ENCODE measurements at regions not wholly inside any gene's neighbourhood (a gene's known extent, or its start where the extent isn't known, plus 50 kb on each side); places are given as distances from the start of the nearest gene placed in this dataset.

GRCh38 chr1:30371888-30372791 is 351.2 kb downstream of the MATN1 start:
- H3K4me3 ChIP-seq (ENCODE audit: low read depth, low read length) = no peak overlapping the region

GRCh38 chr1:30371179-30371788 is 352.1 kb downstream of the MATN1 start:
- no peak overlapping the region for H3K4me3 ChIP-seq (ENCODE audit: low read depth, low read length)
- no peak for TF ChIP-seq CTCF (IDR thresholded peaks at IDR 0.05; ENCODE audit: low read depth, low read length)

More at GRCh38 chr1:30371888-30372791, 351.2 kb downstream of the MATN1 start:
- no peak for TF ChIP-seq CTCF (IDR thresholded peaks at IDR 0.05; ENCODE audit: low read depth, low read length)

GRCh38 chr1:30368651-30369240 is 354.6 kb downstream of the MATN1 start:
- H3K4me3 ChIP-seq (ENCODE audit: low read depth, low read length) = no peak overlapping the region
- no peak for TF ChIP-seq CTCF (IDR thresholded peaks at IDR 0.05; ENCODE audit: low read depth, low read length)

- no peak for TF ChIP-seq CTCF (IDR thresholded peaks at IDR 0.05; ENCODE audit: low read depth, low read length)
- H3K4me3 ChIP-seq (ENCODE audit: low read depth, low read length) = no peak overlapping the region
These were observed 356.5 kb downstream of the MATN1 start for GRCh38 chr1:30366911-30367310.

- TF ChIP-seq CTCF (IDR thresholded peaks at IDR 0.05; ENCODE audit: low read depth, low read length) = no peak
These were observed 357.2 kb downstream of the MATN1 start for GRCh38 chr1:30366199-30366598.

GRCh38 chr1:30365596-30365995 is 357.8 kb downstream of the MATN1 start:
- TF ChIP-seq CTCF (IDR thresholded peaks at IDR 0.05; ENCODE audit: low read depth, low read length) = no peak
- H3K4me3 ChIP-seq (ENCODE audit: low read depth, low read length) = no peak overlapping the region

More at GRCh38 chr1:30366199-30366598, 357.2 kb downstream of the MATN1 start:
- H3K4me3 ChIP-seq (ENCODE audit: low read depth, low read length) = no peak overlapping the region

DNA sequence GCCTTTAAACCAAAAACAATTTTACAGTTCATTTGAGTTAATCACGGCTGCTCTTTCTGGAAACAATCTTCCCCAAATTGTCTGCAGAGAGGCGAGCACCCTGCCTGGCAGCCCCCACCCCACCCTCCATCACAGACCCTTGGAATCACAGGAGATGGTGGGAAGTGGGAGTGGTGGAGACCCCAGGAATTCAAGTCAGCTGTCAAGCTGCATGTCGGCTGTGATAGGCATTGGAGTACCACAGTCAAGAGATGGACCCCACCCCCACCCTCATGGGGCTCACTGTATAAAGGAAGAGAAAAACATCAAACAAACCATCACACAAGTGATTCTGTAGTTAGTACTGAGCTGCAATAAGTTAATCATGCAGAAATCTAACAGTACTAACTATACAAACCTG is 360.4 kb downstream of the MATN1 start:
- TF ChIP-seq CTCF (IDR thresholded peaks at IDR 0.05; ENCODE audit: low read depth, low read length) = no peak
- H3K4me3 ChIP-seq (ENCODE audit: low read depth, low read length) = no peak overlapping the region

All from WI38 (cell line).